GM12878 (cell line): ENCODE measurements at regions not wholly inside any gene's neighbourhood (a gene's known extent, or its start where the extent isn't known, plus 50 kb on each side); places are given as distances from the start of the nearest gene placed in this dataset.
A peak's percentile ranks its signal among the peaks of the same experiment; 100 is the strongest.

ENCODE experiments used
- ATAC-seq: fragments of 200-7000 bp; cut with Tn5 transposase; 3 replicates; pipeline ENCODE4 v1.9.1; 2020; ENCODE audit warnings: mild to moderate bottlenecking, moderate library complexity
- BruUV-seq: library from RNA; stranded (reverse); fragments of 400-500 nt; replicated peaks from 2 replicates; lab custom pipeline; 2021; lab: Mats Ljungman, UMichigan
- CTCF ChIA-PET: fragments of 300-600 bp; sonication (Branson Sonifier 250); formaldehyde crosslinking; extraction: SDS; loops from one replicate; lab custom pipeline; 2021; ENCODE audit warnings: inconsistent platforms; lab: Yijun Ruan, JAX
- POLR2A ChIA-PET: fragments of 350-600 bp; formaldehyde crosslinking; extraction: SDS; loops from one replicate; lab custom pipeline; 2021; ENCODE audit warnings: inconsistent platforms; lab: Charles Lee
- RAD21 ChIA-PET: fragments of 300-600 bp; sonication (Branson Sonifier 250); formaldehyde crosslinking; loops from one replicate; lab custom pipeline; 2023; ENCODE audit warnings: antibody characterized with exemption; ENCODE audit not compliant: unreplicated experiment; lab: Charles Lee
- SMC1A ChIA-PET: fragments of 300-600 bp; sonication (Branson Sonifier 250); formaldehyde crosslinking; loops from one replicate; lab custom pipeline; 2023; ENCODE audit not compliant: unreplicated experiment, uncharacterized antibody; lab: Charles Lee
- DNase-seq: peaks from one replicate; pipeline ENCODE4 v3.0.0-alpha.2; 2011; ENCODE audit warnings: low read depth, low spot score
- FAIRE-seq: peaks from 3 replicates; lab custom pipeline; 2011; peaks lifted over from hg19 to GRCh38; lab: Jason Lieb, UNC
- H2AFZ ChIP-seq: 2 replicates; pipeline ENCODE4 v1.6.0; 2011; ENCODE audit warnings: low read depth, low read length, control low read depth; ENCODE audit not compliant: control insufficient read depth
- H3K27ac ChIP-seq: 2 replicates; pipeline ENCODE4 v1.5.1; 2011; ENCODE audit warnings: control low read depth; ENCODE audit not compliant: control insufficient read depth, insufficient read depth
- H3K27me3 ChIP-seq, 2 experiments: replicated peaks in 1 of 2; 2 replicates each; pipeline versions ENCODE4 v1.6.0 to v1.6.1; 2011; ENCODE audit warnings: low read length in 1 of 2; ENCODE audit not compliant: control insufficient read depth in 2 of 2, insufficient read depth in 2 of 2
- H3K36me3 ChIP-seq, 2 experiments: 2 replicates each; pipeline ENCODE4 v1.5.1; 2011; ENCODE audit warnings: low read length in 1 of 2; ENCODE audit not compliant: control insufficient read depth in 2 of 2, insufficient read depth in 2 of 2
- H3K4me1 ChIP-seq: 2 replicates; pipeline ENCODE4 v1.6.1; 2011; ENCODE audit warnings: mild to moderate bottlenecking, low read length, moderate library complexity, mixed read lengths; ENCODE audit not compliant: control insufficient read depth, insufficient read depth
- H3K4me2 ChIP-seq: 2 replicates; pipeline ENCODE4 v1.6.0; 2011; ENCODE audit warnings: control low read depth; ENCODE audit not compliant: control insufficient read depth, insufficient read depth
- H3K4me3 ChIP-seq: fragments of 200-600 bp; sonication (generic); 2 replicates; pipeline ENCODE4 v1.5.1; 2016
- H3K79me2 ChIP-seq: 2 replicates; pipeline ENCODE4 v1.6.0; 2011; ENCODE audit warnings: low read length; ENCODE audit not compliant: control insufficient read depth, insufficient read depth
- H3K9ac ChIP-seq: 2 replicates; pipeline ENCODE4 v1.8.0; 2011; ENCODE audit warnings: low read length, control low read depth, mixed read lengths; ENCODE audit not compliant: control insufficient read depth, insufficient read depth
- H3K9me3 ChIP-seq: replicated peaks from 3 replicates; pipeline ENCODE4 v1.5.1; 2011; ENCODE audit warnings: mild to moderate bottlenecking, low read length; ENCODE audit not compliant: control insufficient read depth, insufficient read depth
- H4K20me1 ChIP-seq: 2 replicates; pipeline ENCODE4 v1.6.0; 2011; ENCODE audit not compliant: control insufficient read depth, insufficient read depth
- CREB1 ChIP-seq: IDR thresholded peaks from 2 replicates; pipeline ENCODE4 v1.6.1; 2012; ENCODE audit warnings: low read depth, mild to moderate bottlenecking, inconsistent platforms
- ESRRA ChIP-seq: IDR thresholded peaks from 2 replicates; pipeline ENCODE4 v1.6.1; 2012; ENCODE audit warnings: mild to moderate bottlenecking, low read length, improper control_type of control experiment
- FOXK2 ChIP-seq: fragments of 450-650 bp; IDR thresholded peaks from 2 replicates; pipeline ENCODE4 v1.6.1; 2017; ENCODE audit warnings: mild to moderate bottlenecking, moderate library complexity
- GABPA ChIP-seq: IDR thresholded peaks from 2 replicates; pipeline ENCODE4 v1.6.1; 2014; ENCODE audit warnings: antibody characterized with exemption, low read depth, mild to moderate bottlenecking, inconsistent platforms
- NR2C1 ChIP-seq: fragments of 450-650 bp; IDR thresholded peaks from 2 replicates; pipeline ENCODE4 v1.6.1; 2017; ENCODE audit warnings: antibody characterized with exemption, mild to moderate bottlenecking, moderate library complexity
- PML ChIP-seq: IDR thresholded peaks from 2 replicates; pipeline ENCODE4 v1.6.1; 2012; ENCODE audit warnings: low read length, inconsistent platforms
- SPI1 ChIP-seq: IDR thresholded peaks from 2 replicates; pipeline ENCODE4 v1.6.1; 2011; ENCODE audit warnings: low read depth, mild to moderate bottlenecking, low read length, moderate library complexity, borderline replicate concordance; ENCODE audit not compliant: insufficient read depth
- YBX1 ChIP-seq: fragments of 450-650 bp; IDR thresholded peaks from 2 replicates; pipeline ENCODE4 v1.6.1; 2016; ENCODE audit warnings: antibody characterized with exemption
- WGBS: methylation state at CpG from one replicate; pipeline ENCODE4 v1.1.6; 2016; ENCODE audit warnings: low lambda C conversion rate; ENCODE audit not compliant: insufficient replicate concordance, insufficient coverage; ENCODE audit errors: missing lambda C conversion rate; 5-methylcytosine and 5-hydroxymethylcytosine counted together
- in situ Hi-C: fragments of 300-500 bp; cut with MboI; formaldehyde crosslinking; loops from 9 replicates; pipeline ENCODE4 v1.14.3; 2018; ENCODE audit warnings: mixed read lengths
- intact Hi-C: fragments of 100-400 bp; cut with micrococcal nuclease; formaldehyde crosslinking; loops from one replicate; pipeline ENCODE4 v1.14.2; 2022; ENCODE audit not compliant: unreplicated experiment
- TF ChIP-seq, protein P1 (sequence below): fragments of 450-650 bp; IDR thresholded peaks from 2 replicates; pipeline ENCODE4 v1.6.1; 2017; ENCODE audit warnings: mild to moderate bottlenecking, low read depth, inconsistent platforms; ENCODE audit not compliant: poor library complexity, severe bottlenecking

DNA sequence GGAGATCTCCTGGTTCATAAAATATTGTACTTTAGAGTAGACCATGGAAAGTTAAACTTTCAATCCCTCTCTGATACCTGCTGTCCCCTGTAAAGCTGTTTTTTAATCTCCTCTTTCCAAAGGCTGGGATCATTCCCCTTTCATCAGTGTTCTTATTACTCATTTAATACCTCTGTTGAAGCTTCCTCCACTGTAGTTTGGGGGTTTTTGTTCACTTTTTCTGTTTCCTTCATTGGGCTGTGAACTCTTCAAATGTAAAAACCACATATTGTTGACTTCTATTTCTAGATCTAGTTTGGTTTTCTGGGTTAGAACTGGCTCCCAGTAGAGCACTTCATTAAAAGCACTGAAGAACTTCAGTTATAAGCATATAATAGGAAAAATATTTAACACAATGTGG is 598.1 kb downstream of the RNF144A start (continued):
- TF ChIP-seq, protein P1, sequence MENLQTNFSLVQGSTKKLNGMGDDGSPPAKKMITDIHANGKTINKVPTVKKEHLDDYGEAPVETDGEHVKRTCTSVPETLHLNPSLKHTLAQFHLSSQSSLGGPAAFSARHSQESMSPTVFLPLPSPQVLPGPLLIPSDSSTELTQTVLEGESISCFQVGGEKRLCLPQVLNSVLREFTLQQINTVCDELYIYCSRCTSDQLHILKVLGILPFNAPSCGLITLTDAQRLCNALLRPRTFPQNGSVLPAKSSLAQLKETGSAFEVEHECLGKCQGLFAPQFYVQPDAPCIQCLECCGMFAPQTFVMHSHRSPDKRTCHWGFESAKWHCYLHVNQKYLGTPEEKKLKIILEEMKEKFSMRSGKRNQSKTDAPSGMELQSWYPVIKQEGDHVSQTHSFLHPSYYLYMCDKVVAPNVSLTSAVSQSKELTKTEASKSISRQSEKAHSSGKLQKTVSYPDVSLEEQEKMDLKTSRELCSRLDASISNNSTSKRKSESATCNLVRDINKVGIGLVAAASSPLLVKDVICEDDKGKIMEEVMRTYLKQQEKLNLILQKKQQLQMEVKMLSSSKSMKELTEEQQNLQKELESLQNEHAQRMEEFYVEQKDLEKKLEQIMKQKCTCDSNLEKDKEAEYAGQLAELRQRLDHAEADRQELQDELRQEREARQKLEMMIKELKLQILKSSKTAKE: peak; percentile 56
- TF ChIP-seq CREB1: no peak
- no peak for TF ChIP-seq YBX1

DNA sequence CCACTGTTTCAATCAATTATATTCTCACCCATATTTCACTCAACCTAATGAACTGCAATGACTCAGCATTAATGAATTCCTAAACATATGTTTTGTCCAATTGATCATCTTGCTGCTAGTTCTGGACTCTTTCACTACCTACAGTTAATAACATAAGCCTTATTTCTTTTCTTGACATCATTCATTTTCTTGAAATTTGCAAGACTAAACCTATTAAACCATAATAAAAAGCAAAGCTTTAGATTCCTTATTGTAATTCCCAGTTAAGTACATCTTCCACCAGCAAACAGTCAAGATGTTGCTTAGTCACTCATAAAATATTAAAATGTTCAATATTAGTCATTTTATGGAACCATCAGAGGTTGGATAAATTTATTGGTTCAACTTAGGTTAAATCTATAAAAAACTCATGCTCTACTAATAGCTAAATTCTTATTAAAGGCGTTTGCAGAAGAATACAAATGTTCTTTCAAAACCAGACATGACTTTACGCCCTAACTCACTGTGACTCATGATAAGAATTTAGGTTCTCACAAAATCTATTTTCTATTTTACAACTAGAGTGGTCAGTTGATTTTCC is 599.4 kb downstream of the RNF144A start:
- Histone ChIP-seq H3K27ac (no peak overlapping the region), H4K20me1 (no peaks in the 10 kb centered on the region), H2AFZ (no peak overlapping the region), H3K4me3 (no peak overlapping the region), H3K4me2 (no peak overlapping the region), H3K79me2 (no peaks in the 10 kb centered on the region), H3K9ac (no peak overlapping the region), H3K27me3 (no peaks in the 10 kb centered on the region; a peak in 1 of 4 replicates), H3K36me3 (no peaks in the 10 kb centered on the region), H3K9me3 (no peaks in the 10 kb centered on the region; the same call in 2 of the 3 replicates), H3K4me1 (peaks cover 17% of the 10 kb centered on the region)
- WGBS: 0% methylated on average over 2 of the region's 2 CpGs
- RAD21 ChIA-PET: interaction anchor here (0.8 to 2.1 kb wide), 4 partner anchors 13 to 89 kb away, joined by 3 to 5 read pairs (median 3); no protein-coding TSS in a partner anchor
- no peak for FAIRE-seq
- CTCF ChIA-PET: no interaction called here
- POLR2A ChIA-PET: no interaction called here
- BruUV-seq: no TSS peak
- no peak; the same call in 2 of the 3 replicates for ATAC-seq
- intact Hi-C loops: loop anchor here (5.0 kb wide), 2 partner anchors 211 to 971 kb away; no protein-coding TSS in a partner anchor
- in situ Hi-C loops: no loop called here
- SMC1A ChIA-PET: interaction anchor here (0.8 to 1.9 kb wide), 5 partner anchors 8 to 109 kb away, joined by 3 to 8 read pairs (median 5); no protein-coding TSS in a partner anchor
- no peak for DNase-seq
- TF ChIP-seq NR2C1 (no peak), ESRRA (no peak), PML (no peak), SPI1 (no peak), GABPA (no peak), FOXK2 (no peak)
